CD4-positive, alpha-beta T cell treated with Interleukin-17A for 4 hours (primary cell): ENCODE measurements at regions not wholly inside any gene's neighbourhood (a gene's known extent, or its start where the extent isn't known, plus 50 kb on each side); places are given as distances from the start of the nearest gene placed in this dataset.
"Not testable (repeated sequence)": the region's sequence is repeated elsewhere in the genome, so short reads cannot be mapped to it uniquely, and the experiment has no call there.

Experiments
- DNase-seq: peaks from one replicate; pipeline ENCODE4 v3.0.0-alpha.2; 2020; ENCODE audit warnings: mixed read lengths

DNA sequence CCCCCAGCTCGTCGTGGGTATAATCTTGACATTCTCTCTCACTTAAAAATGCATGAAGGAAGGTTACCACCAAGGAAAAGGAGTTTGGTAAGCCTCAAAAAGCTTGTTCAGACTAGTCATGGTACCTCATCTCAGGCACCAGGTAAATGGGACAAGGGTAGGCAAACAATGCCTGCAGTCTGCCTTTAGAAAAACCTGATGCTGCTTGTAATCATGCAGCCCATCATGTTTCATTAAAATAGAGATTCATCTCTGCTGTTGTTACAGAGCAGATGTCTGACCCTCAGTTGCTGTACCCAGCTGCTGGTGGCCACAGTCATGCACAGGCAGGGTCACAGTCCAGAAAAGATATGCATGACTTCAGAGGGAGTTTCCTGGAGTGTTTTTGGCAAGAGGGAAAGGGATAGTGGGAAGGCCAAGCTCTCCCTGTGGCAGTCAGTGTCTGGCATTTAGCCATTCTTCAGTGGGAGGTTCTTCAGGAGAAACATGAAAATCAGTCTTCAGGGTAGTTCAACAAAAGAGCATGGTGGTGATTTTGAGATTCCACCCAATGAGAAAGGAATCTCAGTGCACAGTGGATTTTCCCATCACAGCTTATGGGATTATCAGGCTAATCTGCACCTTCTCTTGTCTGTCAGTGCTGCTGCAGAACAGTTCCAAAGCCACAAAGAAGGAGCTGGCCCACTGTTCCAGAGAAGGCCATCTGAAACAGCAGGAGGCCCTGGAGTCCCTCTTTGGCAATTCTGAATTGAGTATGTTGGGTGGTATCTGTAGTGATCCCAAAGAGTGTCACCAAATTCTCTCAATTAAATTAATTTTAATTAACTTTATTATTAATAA lies 202.7 kb upstream of the FRMD6 start:
- no peak for DNase-seq

- DNase-seq, result no peak
Measured at GRCh38 chr14:51449681-51450080, 202.0 kb upstream of the FRMD6 start.

- DNase-seq, result no peak
Measured at GRCh38 chr14:51451561-51451960, 200.1 kb upstream of the FRMD6 start.

DNA sequence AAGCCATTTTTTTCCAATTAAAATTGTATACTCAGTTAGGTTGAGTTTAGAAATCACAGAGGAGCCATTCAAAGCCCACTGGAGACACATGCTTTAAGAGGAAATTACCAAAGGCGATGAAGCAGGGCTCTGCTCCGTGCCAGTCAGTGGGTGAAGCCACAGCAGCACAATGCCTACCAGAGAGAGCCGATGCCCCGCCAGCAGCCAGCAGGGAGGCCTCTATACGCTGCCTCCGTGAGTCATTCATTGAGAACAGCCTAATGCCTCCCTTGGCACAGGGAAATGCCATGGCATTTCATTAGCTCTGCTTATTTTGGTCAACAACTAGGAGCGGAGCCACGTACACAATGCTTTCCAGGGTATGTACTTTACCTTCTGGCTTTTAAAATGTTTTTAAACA lies 197.8 kb upstream of the FRMD6 start:
- no peak for DNase-seq

DNA sequence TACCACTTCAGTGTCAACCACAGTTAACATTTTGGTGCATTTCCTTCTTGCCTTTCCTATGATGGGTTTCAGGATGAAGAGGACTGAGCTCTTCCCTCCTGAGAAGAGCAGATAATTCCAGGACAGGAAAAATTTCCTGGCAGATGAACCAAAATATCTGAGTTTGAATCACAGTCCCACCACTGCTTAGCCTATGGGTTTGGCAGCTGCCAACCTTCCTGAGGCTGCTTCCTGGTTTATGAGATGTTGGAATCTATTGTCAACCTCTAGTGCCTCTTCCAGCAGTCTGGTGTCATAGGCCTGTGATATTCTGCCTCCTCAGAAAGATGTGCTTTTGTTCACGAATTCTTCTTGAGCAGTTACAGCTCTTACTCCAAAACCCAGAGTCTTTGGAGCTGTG lies 197.4 kb upstream of the FRMD6 start:
- no peak for DNase-seq

DNA sequence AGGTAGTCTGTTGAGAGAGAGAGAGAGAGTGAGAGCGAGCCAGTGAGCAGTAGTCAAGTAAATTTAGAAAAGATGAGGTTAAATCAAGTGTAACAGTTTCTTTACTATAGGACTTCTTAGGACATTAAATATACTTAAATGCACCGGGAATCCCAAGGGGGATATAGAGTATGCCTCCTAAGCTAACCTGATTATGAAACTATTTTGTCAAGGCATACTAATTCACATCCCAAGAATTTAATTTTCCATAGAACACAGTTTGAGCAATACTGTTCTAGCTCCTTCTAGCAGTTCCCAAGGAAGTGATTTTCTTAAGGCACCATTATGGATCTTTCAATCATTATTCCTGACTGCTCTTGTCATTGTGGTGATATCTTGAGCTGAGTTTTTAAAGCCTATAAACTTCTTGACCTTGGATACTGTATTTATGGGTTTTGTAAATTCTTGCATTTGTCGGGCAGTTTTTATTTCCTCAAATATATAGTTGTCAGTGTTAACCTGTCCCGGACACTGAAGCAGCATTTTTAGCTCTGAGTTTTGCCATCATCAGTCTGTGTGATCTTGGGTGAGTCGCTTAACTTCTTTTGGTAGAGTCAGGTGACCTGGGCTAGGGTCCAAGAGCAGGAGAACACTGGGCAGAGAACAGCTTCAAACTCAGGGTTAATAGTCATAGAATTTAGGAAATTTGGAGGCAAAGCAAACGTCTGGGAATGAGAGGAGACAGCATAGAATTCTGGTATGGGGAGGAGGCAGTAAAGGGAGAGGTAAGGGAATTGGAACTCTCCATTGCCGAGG lies 196.5 kb upstream of the FRMD6 start:
- DNase-seq, result no peak

DNA sequence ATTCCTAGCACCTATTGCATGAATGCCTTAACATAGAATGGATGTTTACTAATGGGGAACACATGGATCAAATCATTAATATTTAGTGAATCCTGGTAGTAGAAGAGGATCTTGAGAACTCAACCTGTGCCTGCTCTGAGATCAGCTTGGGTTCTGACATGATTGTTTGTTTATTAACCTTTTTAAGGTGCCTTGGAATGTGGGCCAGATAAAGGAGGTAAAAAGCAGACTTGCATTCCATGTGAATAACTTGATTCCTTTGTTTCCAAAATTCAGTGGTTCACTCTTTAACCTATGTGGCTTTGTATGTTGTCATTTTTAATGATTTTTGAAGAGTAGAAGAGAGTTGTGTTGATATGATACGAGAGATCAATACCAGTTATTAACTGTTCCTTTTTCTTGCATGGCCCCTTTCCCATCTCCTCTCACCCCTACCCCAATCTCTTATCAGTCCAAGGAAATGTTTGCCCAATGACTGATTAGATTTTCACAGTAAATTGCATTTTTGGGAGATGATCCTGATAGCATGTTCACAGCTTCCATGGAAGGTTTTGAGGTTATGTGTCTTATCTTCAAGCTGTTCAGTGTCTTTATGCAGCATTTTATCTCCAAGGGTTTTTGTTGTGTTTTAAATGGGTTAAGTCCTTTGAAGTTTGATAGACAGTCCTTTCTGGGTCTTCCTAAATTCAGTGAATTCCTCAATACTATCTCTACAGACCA lies 193.7 kb upstream of the FRMD6 start:
- DNase-seq, result no peak

DNA sequence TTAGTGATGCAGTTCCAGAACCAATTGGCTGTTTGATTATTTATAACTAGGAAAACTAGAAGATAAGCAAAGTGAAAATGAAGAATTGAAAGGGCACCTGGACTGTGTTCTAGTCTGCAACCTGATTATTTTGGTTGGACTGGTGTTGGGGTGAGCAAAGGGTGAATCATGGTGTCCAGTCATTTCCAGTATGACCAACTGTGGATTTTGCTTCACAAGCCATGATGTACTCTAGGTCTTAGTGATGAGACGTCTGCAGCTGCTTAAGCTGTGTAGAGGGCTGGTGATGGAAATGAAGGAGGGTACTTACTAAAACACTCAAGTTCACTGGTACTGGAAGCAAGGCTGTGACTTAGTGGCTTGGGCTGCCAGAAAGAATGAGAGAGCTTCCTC lies 193.2 kb upstream of the FRMD6 start:
- no peak for DNase-seq

- DNase-seq, result no peak
Measured at GRCh38 chr14:51460011-51460410, 191.7 kb upstream of the FRMD6 start.

- no peak for DNase-seq
Measured at GRCh38 chr14:51462182-51462581, 189.5 kb upstream of the FRMD6 start.

DNA sequence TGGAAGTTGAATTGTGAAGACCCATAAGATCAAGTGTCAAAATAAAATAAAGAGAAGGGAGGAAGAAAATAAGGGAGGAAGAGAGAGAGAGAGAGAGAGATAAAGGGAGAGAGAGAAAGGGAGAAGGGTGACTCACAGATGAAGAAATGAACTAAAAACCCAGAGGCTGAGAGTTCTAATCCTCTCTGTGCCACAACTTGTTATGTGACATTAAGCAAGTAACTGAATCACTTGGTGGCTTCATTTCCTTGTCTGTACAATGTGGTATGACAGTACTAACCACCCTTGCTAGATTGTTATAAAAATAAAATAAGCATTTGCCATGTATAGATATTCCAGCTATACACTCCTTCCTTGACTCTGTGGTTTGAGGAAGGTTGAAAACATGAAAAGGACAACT lies 189.0 kb upstream of the FRMD6 start:
- DNase-seq, result no peak

DNA sequence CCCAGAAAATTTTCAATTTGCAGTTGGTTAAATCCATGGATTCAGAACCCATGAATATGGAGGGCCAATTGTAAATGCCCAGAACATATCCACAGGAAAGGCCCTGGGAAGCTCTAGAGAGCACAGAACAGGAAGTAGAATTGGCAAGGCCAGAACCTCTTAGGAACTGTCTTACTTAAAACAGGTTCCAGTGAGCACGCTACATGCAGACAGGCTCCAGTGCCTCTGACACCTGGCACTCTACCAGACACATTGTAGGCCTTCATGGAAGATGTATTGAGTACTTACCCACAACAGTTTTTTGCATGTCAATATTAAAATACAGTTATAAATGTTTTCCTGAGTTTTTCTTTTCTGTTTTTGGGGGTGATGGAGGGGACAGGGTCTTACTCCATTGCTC lies 188.2 kb upstream of the FRMD6 start:
- DNase-seq, result no peak

- DNase-seq, result no peak
Measured at GRCh38 chr14:51464411-51464810, 187.3 kb upstream of the FRMD6 start.

DNA sequence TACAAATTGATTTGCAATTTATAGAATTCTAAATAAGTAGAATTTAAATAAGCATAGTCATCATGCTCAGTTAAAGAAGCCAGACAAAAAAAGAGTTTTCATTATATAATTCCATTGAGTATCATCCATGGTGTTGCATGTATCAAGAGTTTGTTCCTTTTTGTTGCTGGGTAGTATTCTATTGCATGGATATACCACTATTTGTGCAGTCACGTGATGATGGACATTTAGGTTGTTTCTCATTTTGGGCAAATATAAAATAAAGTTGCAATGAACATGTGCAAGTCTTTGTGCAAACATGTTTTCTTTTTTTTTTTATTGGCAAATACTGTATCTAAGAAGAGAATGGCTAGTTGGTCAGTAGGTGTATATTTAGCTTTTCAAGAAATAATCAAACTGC lies 186.2 kb upstream of the FRMD6 start:
- DNase-seq, result no peak

DNA sequence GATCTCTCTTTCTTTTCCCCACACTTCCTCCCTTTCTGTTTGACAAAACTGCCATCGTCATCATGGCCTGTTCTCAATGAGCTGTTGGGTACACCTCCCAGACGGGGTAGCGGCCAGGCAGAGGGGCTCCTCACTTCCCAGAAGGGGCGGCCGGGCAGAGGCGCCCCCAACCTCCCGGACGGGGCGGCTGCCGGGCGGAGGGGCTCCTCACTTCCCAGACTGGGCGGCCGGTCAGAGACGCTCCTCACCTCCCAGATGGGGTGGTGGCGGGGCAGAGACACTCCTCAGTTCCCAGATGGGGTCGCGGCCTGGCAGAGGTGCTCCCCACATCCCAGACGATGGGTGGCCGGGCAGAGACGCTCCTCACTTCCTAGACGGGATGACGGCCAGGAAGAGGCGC lies 184.3 kb upstream of the FRMD6 start:
- DNase-seq, result not testable (repeated sequence)

GRCh38 chr14:51468523-51468922 lies 183.2 kb upstream of the FRMD6 start:
- no peak for DNase-seq

DNA sequence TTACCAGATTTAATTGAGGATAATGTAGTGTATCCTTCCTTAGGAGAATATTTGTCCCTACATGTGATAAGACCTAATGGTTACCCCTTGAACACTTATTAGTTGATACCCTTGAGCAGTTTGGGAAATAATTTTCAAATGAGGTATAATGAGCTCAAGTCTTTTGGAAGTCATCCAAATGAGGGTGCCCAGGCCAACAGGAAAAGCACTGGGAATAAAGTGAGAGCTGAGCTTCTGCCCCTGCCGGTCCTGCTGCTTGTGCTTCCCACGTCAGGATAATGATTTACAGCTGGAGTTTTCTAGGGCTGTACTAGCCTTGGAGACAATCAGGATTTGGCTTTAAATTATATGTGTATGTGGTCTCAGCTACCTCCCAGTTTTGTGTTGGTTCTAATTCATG lies 178.8 kb upstream of the FRMD6 start:
- DNase-seq, result no peak

DNA sequence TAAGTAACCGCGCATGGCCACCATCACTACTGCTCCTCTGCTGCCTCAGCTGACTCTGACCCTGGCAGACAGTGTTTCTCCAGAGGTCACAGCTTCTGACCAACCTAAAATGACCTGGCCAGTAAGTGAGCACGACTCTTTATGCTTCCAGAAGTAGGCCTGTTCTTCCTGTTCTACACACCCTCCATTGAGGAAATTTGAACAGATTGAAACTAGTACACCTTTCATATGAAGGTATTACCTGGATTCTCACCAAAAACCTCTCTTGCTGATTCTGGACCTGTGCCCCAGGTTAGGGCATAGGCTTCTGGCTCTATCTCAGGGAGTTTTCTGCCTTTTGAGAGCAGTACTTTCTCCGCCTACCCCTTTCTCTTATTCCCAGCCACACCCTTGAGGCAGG lies 178.4 kb upstream of the FRMD6 start:
- no peak for DNase-seq

- no peak for DNase-seq
Measured at GRCh38 chr14:51473808-51474565, 177.7 kb upstream of the FRMD6 start.

GRCh38 chr14:51474854-51475253 lies 176.9 kb upstream of the FRMD6 start:
- no peak for DNase-seq

- no peak for DNase-seq
Measured at GRCh38 chr14:51478175-51478621, 173.5 kb upstream of the FRMD6 start.

DNA sequence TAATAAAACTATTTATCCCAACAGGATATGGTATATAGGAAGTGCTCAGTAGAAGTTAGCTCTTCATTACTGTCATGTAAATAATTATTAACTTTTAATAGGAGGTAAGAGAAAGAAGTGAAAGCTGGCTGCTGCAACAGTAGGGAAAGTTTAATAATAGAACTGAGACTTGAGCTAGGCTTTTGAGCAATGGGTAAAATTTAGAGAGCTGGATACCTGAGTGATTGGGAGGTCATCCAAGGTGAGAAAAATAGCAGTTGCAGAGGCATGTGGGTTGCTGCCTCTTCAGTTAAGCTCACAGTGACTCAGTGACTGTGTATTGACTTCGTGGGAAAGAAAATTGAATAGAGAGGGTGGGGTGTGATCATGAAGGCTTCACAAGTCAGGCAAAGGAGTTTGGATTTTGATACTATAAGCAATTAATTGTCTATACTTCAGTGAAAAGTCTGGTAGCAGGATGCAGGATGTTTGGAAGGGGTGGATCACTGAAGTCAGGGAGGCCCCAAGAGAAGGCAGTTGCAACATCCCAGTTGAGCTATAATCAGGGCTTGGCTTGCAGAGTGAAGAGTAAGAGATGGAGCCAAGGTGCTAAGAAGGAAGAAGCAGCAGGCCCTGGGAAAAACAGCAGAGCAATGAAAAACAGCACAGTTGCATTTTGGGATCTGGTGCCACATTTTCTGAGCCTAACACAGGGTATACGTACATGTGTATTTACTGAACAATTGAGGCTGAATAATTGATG lies 172.0 kb upstream of the FRMD6 start:
- DNase-seq, result no peak
